ENCODE measurements at regions not wholly inside any gene's neighbourhood (a gene's known extent, or its start where the extent isn't known, plus 50 kb on each side); places are given as distances from the start of the nearest gene placed in this dataset.

DNA sequence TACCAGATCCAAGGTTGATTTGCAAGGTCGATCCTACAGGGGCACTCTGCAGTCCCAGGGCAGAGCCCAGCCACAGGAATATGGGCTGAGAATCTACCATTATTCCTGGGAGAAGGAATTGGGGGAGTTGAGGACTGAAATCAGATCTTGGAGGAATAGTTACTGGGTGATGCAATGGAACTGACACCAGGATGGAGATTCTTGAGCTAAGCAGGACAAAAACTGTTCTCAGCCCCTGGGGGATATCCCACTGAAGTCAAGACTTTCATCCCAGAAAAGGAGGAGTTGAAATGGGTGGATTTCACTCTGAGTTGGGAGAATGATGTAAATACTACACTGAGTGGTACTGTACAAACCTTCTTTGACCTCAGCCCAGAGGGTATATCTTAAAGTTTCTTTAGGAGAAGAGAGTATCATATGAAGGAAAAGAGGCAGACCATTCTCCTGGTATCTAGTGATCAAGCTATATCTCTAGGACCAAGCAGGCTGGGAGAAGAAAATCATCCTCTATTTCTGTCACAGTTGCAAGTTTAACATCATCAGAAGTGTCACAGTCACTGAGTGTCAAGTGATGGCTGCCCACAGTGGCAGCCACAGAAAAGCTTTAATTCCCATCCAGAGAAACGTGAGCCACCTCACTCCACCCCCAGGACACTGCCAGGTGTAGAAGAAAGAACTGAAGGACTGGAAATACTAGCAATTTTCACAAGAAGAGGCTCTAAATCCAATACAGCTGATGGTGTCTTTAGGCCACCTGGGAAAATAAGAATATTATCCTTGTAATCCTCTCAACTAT is 181.9 kb downstream of the NUAK1 start:
- TF ChIP-seq TAF1 (IDR thresholded peaks at IDR 0.05; ENCODE audit: low read depth) (no peak), TEAD4 (IDR thresholded peaks at IDR 0.05) (no peak), CEBPB (IDR thresholded peaks at IDR 0.05) (no peak), TCF12 (IDR thresholded peaks at IDR 0.05; ENCODE audit: low read depth) (no peak), ZBTB7A (IDR thresholded peaks at IDR 0.05; ENCODE audit: low read depth) (no peak), FOXM1 (IDR thresholded peaks at IDR 0.05; ENCODE audit: borderline replicate concordance, low read depth) (no peak), NFIC (IDR thresholded peaks at IDR 0.05) (no peak), RAD21 (IDR thresholded peaks at IDR 0.05; ENCODE audit: low read depth) (no peak), YY1 (IDR thresholded peaks at IDR 0.05; ENCODE audit: low read depth) (no peak), EGR1 (IDR thresholded peaks at IDR 0.05) (no peak)
- TF ChIP-seq, protein P1, sequence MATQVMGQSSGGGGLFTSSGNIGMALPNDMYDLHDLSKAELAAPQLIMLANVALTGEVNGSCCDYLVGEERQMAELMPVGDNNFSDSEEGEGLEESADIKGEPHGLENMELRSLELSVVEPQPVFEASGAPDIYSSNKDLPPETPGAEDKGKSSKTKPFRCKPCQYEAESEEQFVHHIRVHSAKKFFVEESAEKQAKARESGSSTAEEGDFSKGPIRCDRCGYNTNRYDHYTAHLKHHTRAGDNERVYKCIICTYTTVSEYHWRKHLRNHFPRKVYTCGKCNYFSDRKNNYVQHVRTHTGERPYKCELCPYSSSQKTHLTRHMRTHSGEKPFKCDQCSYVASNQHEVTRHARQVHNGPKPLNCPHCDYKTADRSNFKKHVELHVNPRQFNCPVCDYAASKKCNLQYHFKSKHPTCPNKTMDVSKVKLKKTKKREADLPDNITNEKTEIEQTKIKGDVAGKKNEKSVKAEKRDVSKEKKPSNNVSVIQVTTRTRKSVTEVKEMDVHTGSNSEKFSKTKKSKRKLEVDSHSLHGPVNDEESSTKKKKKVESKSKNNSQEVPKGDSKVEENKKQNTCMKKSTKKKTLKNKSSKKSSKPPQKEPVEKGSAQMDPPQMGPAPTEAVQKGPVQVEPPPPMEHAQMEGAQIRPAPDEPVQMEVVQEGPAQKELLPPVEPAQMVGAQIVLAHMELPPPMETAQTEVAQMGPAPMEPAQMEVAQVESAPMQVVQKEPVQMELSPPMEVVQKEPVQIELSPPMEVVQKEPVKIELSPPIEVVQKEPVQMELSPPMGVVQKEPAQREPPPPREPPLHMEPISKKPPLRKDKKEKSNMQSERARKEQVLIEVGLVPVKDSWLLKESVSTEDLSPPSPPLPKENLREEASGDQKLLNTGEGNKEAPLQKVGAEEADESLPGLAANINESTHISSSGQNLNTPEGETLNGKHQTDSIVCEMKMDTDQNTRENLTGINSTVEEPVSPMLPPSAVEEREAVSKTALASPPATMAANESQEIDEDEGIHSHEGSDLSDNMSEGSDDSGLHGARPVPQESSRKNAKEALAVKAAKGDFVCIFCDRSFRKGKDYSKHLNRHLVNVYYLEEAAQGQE (IDR thresholded peaks at IDR 0.05; ENCODE audit: low read depth): no peak

GRCh38 chr12:105960319-105961083 is 178.3 kb downstream of the NUAK1 start:
- TF ChIP-seq CREB1 (IDR thresholded peaks at IDR 0.05; ENCODE audit: low read depth): no peak
- 0 out of 2 replicates have a peak, but pooled peaks have one; percentile 13 for TF ChIP-seq MAX (IDR thresholded peaks at IDR 0.05)

GRCh38 chr12:105961821-105962671 is 176.7 kb downstream of the NUAK1 start:
- TF ChIP-seq EGR1 (IDR thresholded peaks at IDR 0.05) (no peak), USF1 (IDR thresholded peaks at IDR 0.05) (no peak), RAD21 (IDR thresholded peaks at IDR 0.05; ENCODE audit: low read depth) (no peak), NFIC (IDR thresholded peaks at IDR 0.05) (no peak), TCF12 (IDR thresholded peaks at IDR 0.05; ENCODE audit: low read depth) (no peak), FOXM1 (IDR thresholded peaks at IDR 0.05; ENCODE audit: borderline replicate concordance, low read depth) (no peak), TEAD4 (IDR thresholded peaks at IDR 0.05) (no peak), CREB1 (IDR thresholded peaks at IDR 0.05; ENCODE audit: low read depth) (no peak), CEBPB (IDR thresholded peaks at IDR 0.05) (no peak), ZBTB7A (IDR thresholded peaks at IDR 0.05; ENCODE audit: low read depth) (no peak)
- TF ChIP-seq, protein P1 (IDR thresholded peaks at IDR 0.05; ENCODE audit: low read depth): no peak

DNA sequence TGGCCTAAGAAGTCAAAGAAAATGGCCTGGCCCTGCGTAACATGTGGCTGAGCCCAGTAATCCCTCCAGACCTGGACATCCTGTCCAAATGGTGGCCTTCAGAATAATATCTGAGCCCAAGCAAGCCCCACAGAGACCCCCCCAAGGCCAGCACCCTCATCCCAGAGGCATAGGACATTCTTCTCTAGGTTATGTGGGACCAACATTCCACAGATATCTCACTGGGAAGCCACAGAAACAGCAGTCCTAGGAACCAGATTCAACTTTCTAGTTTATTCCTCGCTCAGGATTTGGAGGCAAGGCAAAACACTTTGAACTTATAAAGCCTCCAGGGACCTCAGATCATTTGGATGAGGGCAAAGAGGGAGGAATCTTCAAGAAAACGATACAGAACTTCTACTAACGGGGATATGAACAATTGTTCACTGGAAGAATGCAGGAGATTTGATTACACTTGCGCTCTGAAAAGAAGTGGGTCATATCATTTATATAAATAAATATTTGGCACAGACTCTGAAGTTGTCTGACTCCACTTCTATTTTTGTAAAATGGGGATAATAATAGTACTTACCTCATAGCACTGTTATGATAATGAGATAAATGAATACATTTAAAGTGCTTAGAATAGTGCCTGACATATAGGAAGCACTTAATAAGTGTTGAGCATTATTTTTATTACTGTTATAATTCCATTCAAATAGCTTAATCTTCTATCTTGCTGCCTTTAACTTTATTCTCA is 171.5 kb downstream of the NUAK1 start:
- no peak for TF ChIP-seq TAF1 (IDR thresholded peaks at IDR 0.05; ENCODE audit: low read depth)
- TF ChIP-seq ZBTB7A (IDR thresholded peaks at IDR 0.05; ENCODE audit: low read depth): no peak
- TF ChIP-seq YY1 (IDR thresholded peaks at IDR 0.05; ENCODE audit: low read depth): no peak
- TF ChIP-seq USF1 (IDR thresholded peaks at IDR 0.05): no peak
- TF ChIP-seq TCF12 (IDR thresholded peaks at IDR 0.05; ENCODE audit: low read depth): no peak

- TF ChIP-seq TCF12 (IDR thresholded peaks at IDR 0.05; ENCODE audit: low read depth) (no peak), ZBTB7A (IDR thresholded peaks at IDR 0.05; ENCODE audit: low read depth) (no peak), TEAD4 (IDR thresholded peaks at IDR 0.05) (no peak), CREB1 (IDR thresholded peaks at IDR 0.05; ENCODE audit: low read depth) (no peak), USF1 (IDR thresholded peaks at IDR 0.05) (no peak), EGR1 (IDR thresholded peaks at IDR 0.05) (no peak), FOXM1 (IDR thresholded peaks at IDR 0.05; ENCODE audit: borderline replicate concordance, low read depth) (no peak), EP300 (IDR thresholded peaks at IDR 0.05; ENCODE audit: borderline replicate concordance) (no peak), CEBPB (IDR thresholded peaks at IDR 0.05) (no peak), NFIC (IDR thresholded peaks at IDR 0.05) (no peak), RAD21 (IDR thresholded peaks at IDR 0.05; ENCODE audit: low read depth) (no peak), YY1 (IDR thresholded peaks at IDR 0.05; ENCODE audit: low read depth) (no peak), MAX (IDR thresholded peaks at IDR 0.05) (no peak), TAF1 (IDR thresholded peaks at IDR 0.05; ENCODE audit: low read depth) (no peak)
- TF ChIP-seq, protein P1 (IDR thresholded peaks at IDR 0.05; ENCODE audit: low read depth): no peak
These were observed 170.7 kb downstream of the NUAK1 start for GRCh38 chr12:105968025-105968424.
